Epithelial cell of proximal tubule (primary cell): ENCODE measurements at regions not wholly inside any gene's neighbourhood (a gene's known extent, or its start where the extent isn't known, plus 50 kb on each side); places are given as distances from the start of the nearest gene placed in this dataset.

Experiments used
- DNase-seq: peaks from one replicate; pipeline ENCODE4 v3.0.0-alpha.2; 2011; ENCODE audit warnings: low read depth
- H3K4me3 ChIP-seq: 2 replicates; pipeline ENCODE4 v1.5.1; 2011; ENCODE audit warnings: low read depth, mild to moderate bottlenecking, low read length
- TF ChIP-seq, protein P1 (sequence below): conservative IDR thresholded peaks from 2 replicates; pipeline ENCODE4 v1.5.1; 2012; ENCODE audit warnings: low read depth, mild to moderate bottlenecking, low read length

DNA sequence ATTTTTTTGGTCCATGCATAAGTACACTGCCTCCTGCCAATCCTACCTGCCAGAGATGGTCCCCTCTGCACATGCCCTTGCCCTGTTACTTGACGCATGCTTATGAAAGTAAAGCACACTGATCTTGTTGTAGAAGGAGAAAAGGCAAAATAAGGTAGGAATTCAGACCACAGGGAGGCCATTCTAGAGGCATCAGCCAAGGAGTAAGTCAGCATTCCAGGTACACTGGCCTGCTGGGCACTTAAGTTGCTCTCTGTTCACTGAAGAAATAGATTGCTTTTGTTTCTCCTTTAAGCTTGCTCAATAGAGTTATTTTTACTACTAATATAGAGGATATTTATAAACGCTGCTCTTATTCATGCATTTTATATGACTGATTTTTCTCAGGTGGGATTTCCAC, 604.4 kb downstream of the TDRD15 start:
- H3K4me3 ChIP-seq: no peak overlapping the region
- TF ChIP-seq, protein P1, sequence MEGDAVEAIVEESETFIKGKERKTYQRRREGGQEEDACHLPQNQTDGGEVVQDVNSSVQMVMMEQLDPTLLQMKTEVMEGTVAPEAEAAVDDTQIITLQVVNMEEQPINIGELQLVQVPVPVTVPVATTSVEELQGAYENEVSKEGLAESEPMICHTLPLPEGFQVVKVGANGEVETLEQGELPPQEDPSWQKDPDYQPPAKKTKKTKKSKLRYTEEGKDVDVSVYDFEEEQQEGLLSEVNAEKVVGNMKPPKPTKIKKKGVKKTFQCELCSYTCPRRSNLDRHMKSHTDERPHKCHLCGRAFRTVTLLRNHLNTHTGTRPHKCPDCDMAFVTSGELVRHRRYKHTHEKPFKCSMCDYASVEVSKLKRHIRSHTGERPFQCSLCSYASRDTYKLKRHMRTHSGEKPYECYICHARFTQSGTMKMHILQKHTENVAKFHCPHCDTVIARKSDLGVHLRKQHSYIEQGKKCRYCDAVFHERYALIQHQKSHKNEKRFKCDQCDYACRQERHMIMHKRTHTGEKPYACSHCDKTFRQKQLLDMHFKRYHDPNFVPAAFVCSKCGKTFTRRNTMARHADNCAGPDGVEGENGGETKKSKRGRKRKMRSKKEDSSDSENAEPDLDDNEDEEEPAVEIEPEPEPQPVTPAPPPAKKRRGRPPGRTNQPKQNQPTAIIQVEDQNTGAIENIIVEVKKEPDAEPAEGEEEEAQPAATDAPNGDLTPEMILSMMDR: no peak
- no peak for DNase-seq

DNA sequence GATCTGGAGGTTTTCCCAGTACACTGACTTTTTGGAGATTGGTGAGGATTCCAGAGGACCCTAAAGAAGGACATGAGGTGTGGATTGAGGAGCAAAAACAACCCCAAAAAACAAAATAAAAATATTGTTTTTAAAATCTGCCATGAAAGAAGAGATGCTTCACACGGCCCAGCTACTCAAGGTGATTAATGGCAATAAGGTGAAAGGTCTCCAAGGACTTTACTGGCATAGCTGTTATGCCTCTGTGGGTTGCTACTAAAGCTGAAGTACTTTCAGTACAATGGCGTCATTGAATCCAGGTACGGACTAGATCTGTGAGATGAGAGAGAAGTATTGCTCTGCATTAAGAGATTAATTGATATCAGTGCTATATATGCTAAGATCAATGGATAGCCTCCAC, 606.4 kb downstream of the TDRD15 start:
- TF ChIP-seq, protein P1: no peak
- DNase-seq: no peak
- H3K4me3 ChIP-seq: no peak overlapping the region

DNA sequence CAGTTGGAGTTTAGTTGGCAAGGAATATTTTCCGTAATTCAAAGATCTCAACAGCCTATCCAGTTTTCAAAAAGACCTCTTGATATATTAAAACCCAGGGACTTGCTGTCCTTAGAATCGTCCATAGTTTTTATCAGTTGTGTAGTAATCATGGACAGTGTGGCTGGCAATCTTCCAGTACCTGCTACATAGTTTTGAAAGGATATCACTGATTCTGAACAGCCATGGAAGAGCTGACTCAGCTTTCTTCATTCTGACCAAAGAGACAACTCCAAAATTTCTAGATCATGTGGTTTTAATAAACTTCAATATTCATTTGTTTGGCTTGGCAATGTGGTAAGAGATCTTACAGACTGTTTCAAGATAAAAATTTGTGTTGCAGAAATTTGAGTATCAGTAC, 616.7 kb downstream of the TDRD15 start:
- TF ChIP-seq, protein P1: no peak
- DNase-seq: no peak
- H3K4me3 ChIP-seq: no peak overlapping the region

DNA sequence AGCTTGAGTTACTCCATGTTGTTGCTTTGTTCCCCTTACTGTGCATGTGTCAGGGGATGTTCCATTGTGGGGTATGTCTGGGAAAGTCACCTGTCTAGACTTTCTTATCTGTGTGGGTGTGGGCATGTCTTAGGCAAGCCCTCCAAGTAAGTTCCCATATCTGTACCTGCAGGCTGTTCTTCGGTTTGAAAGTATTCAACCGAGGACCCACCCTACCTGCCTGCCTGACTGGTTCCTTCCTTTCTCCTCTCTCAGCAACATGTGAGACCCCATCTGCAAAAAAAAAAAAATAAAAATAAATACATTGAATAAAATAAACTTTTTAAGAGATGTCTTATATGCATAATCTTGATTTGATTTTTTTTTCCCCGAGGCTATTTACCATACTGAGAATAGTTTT, 622.7 kb downstream of the TDRD15 start:
- H3K4me3 ChIP-seq: no peak overlapping the region
- TF ChIP-seq, protein P1: no peak
- no peak for DNase-seq

DNA sequence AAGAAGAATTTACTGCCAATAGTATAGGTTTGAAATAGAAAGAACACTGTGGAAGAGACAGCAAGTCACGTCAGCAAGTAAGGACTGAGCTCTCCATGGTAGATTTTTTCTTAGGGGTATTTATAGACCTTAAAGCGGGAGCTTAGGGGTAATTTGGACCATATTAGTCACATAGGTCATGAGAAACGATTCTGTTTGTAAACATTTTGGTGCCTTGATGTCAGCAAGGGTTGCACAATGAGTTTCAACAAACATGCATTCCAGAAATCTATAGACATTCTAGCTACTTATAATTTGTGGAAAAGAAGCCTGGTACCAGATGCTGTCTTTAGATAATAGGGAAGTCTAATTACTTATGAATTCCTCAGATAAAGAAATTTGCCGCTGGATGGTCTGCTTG, 624.7 kb downstream of the TDRD15 start:
- no peak for DNase-seq
- TF ChIP-seq, protein P1: no peak
- H3K4me3 ChIP-seq: no peak overlapping the region

DNA sequence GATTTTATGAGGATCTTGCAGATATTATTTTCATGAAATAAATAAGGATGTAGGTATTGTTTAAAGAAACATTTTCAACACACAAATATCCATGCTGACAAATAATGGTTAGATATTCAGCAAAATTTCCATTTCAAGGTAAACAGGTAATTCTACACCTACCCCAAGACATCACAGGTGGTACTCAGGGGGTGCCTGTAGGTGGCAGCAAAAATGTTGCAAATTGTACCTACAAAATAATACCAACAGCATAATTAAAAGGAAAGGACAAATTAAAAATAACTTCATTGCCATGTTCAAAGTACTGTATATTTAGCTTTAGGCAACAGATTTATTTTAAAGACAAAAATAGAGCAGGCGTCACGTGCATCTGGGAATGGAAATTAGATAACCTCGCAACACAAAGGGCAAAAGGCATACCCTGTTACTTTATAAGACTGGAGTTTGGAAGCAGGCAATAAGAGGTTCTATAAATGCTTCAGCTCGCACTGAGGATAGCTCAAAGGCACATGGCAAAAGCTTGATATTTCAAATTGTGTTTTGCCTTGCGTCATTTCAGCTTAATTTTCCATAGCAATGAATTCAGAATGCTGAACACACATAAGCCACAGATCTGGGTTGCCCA, 630.5 kb downstream of the TDRD15 start:
- H3K4me3 ChIP-seq: no peak overlapping the region
- no peak for DNase-seq
- TF ChIP-seq, protein P1: peak; percentile 64

DNA sequence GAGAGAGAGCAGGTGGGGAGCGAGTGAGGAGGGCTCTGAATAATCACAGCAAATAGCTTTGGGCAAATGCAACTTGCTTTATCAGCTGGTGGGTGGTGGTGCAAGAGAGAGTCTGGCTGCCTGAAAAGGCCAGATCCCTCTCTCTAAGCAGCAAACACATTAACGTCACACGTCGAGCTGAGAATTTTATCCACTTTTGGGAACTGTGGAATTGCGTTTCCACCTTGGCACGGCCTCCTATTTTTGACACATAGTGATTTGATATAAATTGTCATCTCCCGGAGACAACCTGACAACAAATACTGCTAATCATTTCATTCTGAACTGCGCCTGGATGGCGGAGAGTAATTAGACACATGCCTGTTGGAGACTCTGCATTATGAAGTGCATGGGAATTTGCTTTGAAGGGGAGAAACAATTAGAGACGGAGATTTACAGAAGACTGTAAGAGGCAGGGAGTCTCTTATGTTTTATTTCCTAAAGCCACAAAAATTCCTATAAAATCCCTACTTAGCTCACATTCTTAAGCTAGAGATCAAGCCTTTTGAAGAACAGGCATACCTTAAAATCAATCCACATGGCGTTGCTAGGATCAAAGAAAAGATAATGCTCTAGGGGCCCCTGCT, 634.1 kb downstream of the TDRD15 start:
- DNase-seq: no peak
- TF ChIP-seq, protein P1: no peak
- H3K4me3 ChIP-seq: no peak overlapping the region
